ENCODE measurements at regions not wholly inside any gene's neighbourhood (a gene's known extent, or its start where the extent isn't known, plus 50 kb on each side); places are given as distances from the start of the nearest gene placed in this dataset.
"Not testable (repeated sequence)": the region's sequence is repeated elsewhere in the genome, so short reads cannot be mapped to it uniquely, and the experiment has no call there.

- DNase-seq (ENCODE audit: low read depth in 2 of 2) = no peak
These were observed 50.7 kb upstream of the VPREB1 start for GRCh38 chr22:22193923-22194322.

DNA sequence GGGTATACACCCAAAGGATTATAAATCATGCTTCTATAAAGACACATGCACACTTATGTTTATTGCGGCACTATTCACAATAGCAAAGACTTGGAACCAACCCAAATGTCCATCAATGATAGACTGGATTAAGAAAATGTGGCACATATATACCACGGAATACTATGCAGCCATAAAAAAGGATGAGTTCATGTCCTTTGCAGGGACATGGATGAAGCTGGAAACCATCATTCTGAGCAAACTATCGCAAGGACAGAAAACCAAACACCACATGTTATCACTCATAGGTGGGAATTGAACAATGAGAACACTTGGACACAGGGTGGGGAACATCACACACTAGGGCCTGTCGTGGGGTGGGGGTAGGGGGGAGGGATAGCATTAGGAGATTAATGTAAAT lies 51.1 kb upstream of the VPREB1 start:
- DNase-seq (ENCODE audit: low read depth in 2 of 2) = not testable (repeated sequence)

DNA sequence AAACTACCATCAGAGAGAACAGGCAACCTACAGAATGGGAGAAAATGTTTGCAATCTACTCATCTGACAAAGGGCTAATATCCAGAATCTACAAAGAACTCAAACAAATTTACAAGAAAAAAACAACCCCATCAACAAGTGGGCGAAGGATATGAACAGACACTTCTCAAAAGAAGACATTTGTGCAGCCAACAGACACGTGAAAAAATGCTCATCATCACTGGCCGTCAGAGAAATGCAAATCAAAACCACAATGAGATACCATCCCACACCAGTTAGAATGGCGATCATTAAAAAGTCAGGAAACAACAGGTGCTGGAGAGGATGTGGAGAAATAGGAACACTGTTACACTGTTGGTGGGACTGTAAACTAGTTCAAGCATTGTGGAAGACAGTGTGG lies 51.6 kb upstream of the VPREB1 start:
- DNase-seq (ENCODE audit: low read depth in 2 of 2) = not testable (repeated sequence)

GRCh38 chr22:22189796-22190195 lies 54.8 kb upstream of the VPREB1 start:
- not testable (repeated sequence) for DNase-seq (ENCODE audit: low read depth in 2 of 2)

- not testable (repeated sequence) for DNase-seq (ENCODE audit: low read depth in 2 of 2)
These were observed 56.7 kb upstream of the VPREB1 start for GRCh38 chr22:22187863-22188262.

- no peak for DNase-seq (ENCODE audit: low read depth in 2 of 2)
These were observed 57.3 kb upstream of the VPREB1 start for GRCh38 chr22:22187299-22187698.

DNA sequence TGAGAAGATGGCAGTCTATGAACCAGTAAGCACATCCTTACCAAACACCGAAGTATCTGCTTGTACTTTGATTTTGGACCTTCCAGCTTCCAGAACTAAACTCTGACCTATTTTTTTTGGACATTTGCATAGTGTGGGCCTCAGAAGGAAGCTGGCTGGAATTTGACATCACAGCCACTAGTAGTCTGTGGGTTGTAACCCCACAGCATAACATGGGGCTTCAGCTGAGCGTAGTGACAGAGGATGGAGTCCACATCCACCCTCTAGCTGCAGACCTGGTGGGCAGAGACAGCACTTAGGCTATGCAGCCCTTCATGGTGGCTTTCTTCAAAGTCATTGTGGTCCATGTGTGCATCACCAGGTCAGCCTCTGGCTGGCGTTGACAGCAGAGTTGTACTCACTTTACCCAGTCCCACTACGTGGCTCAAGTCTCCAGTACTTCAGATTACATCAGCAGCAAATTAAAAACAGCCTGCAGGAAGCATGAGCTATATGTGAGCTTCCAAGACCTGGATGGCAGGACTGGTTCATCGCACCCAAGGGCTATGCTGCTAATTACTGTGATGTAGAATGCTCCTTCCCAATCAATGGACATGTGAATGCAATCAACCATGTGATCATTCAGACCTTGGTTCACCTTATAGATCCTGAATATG lies 58.6 kb upstream of the VPREB1 start:
- no peak for DNase-seq (ENCODE audit: low read depth in 2 of 2)

- DNase-seq (ENCODE audit: low read depth in 2 of 2) = no peak
These were observed 59.4 kb upstream of the VPREB1 start for GRCh38 chr22:22185217-22185616.

GRCh38 chr22:22184277-22184807 lies 60.2 kb upstream of the VPREB1 start:
- no peak for DNase-seq (ENCODE audit: low read depth in 2 of 2)

DNA sequence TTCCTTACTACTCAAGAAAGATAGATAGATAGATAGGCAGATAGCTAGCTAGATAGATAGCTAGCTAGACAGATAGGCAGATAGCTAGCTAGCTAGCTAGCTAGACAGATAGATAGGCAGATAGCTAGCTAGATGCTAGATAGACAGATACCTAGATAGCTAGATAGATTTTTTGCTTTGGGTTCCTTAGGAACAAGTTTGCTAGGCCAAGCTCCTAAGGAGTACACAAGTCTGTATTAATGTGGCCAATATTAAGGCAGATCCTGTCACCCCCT lies 61.7 kb upstream of the VPREB1 start:
- DNase-seq (ENCODE audit: low read depth in 2 of 2) = no peak

DNA sequence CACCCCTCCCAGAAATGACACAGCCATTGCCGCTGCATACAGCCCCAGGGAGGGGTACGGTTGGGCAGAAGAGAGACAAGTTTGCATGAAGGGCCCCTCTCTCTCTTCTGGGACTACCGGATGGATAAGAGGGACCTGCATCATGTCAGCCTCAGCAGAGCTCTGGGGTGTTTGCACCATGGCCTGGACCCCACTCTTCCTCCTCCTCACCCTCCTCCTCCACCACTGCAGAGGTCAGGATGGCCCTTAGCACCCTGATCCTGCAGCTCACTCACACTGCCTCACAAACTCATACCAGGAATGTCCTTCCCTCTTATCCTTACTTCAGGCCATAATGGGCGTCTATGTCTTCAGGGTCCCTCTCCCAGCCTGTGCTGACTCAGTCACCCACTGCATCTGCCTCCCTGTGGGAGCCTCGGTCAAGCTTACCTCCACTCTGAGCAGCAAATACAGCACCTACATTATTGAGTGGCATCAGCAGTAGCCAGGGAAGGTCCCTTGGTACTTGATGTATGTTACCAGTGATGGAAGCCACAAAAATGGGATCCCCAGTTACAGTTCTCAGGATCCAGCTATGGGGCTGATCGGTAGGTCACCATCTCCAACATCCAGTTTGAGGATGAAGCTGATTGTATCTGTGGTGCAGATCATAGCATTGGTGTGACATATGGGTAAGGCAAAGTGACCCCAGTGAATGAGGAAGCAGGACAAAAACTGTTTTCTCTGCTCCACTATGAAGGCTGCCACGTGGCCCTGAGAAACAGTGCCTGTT lies 62.2 kb upstream of the VPREB1 start:
- no peak for DNase-seq (ENCODE audit: low read depth in 2 of 2)

GRCh38 chr22:22181341-22181850 lies 63.2 kb upstream of the VPREB1 start:
- DNase-seq (ENCODE audit: low read depth in 2 of 2) = no peak

DNA sequence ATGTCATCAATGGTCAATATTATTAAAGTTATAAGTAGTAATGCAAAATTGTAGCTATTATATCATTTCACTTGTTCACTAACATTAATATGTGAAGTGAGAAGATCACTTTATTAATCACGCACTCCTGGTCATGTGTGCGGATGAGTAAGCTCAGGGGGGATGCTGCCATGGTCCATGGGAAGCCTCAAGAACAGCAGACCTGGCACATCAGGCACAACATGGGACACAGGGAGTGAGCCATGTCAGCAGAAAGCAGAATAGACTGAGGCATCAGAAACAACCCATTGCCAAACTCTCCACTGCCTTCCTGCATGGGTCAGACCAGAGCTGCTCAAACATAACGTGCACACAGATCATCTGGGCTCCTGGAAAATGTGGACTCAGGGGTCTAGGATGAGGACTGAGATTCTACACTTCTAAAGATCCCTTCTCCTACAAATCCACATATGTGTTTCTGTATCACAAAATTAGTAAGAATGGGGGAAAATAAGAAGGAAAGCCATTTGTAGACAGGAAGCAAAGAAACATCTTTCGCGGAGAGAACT lies 63.8 kb upstream of the VPREB1 start:
- DNase-seq (ENCODE audit: low read depth in 2 of 2) = no peak

- DNase-seq (ENCODE audit: low read depth in 2 of 2) = no peak
These were observed 64.7 kb upstream of the VPREB1 start for GRCh38 chr22:22179858-22180257.

- no peak for DNase-seq (ENCODE audit: low read depth in 2 of 2)
These were observed 65.6 kb upstream of the VPREB1 start for GRCh38 chr22:22178992-22179391.

DNA sequence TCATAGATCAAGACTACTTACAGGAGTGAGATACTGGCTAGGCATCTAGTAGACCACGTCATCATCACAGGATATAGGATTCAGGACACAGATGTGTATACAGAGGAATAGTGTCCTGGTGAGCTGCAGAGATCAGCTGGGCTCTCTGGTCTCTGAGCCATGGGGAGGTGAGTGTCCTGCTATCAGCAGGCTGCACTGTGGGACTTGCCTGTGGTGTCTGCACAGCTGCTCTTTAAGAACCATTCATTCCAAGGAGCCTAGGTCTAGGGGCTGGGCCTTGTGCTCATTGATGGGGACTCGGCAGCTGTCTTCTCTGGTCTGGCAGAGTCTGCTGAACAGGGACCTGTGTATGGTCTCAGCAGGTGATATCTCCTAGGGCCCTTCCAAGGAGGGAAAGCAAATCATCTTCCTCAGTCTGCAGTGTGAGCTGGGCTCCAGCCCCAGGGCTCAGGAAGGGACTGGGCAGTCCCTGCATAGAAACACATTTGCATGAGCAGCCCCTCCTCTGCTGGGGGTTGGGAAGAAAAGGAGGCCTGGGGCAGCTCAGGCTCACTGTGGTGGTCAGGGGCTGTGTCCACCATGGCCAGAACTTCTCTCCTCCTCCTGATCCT lies 66.1 kb upstream of the VPREB1 start:
- no peak for DNase-seq (ENCODE audit: low read depth in 2 of 2)

DNA sequence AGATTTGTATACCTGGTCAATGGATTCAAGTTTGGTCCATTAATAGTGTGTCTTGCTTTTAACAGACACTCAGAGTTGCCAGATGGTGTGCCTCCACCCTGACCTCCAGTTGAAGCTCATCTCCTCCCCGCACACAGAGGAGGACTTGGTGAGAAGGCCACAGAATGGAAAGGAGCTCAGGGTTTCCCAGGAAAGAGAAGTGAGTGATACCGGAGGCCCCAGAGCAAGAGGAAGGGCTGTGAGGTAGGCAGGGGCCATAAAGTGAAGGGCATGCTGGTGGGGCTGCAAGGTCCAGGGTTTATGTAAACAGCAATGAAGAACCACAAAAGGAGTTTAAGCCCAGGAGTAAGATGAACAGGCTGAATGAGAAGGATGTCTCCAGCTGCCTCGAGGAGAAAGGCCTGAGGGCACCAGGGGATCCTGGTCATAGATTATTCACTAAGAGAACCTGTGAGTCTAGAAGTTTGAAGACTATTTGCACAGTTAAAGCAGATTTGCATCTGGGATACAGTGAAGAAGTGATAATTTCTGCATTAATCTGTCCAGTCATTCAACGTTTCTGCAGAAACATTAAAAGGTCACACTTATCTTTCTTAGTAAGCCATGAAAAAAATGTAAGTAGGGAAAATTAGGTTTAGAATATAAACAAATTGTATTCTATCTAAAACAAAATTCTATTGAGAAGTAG lies 67.5 kb upstream of the VPREB1 start:
- DNase-seq (ENCODE audit: low read depth in 2 of 2) = no peak

GRCh38 chr22:22172896-22173628 lies 71.5 kb upstream of the VPREB1 start:
- not testable (repeated sequence) for DNase-seq (ENCODE audit: low read depth in 2 of 2)

- no peak for DNase-seq (ENCODE audit: low read depth in 2 of 2)
These were observed 73.0 kb upstream of the VPREB1 start for GRCh38 chr22:22171357-22172218.

- DNase-seq (ENCODE audit: low read depth in 2 of 2) = no peak
These were observed 74.7 kb upstream of the VPREB1 start for GRCh38 chr22:22169923-22170322.

Measured in stimulated activated CD8-positive, alpha-beta memory T cell treated with anti-CD3 and anti-CD28 coated beads, Interleukin-2, amount 100 ng/mL, for 48 hours (primary cell).